SH-SY5Y (cell line): ENCODE measurements at regions not wholly inside any gene's neighbourhood (a gene's known extent, or its start where the extent isn't known, plus 50 kb on each side); places are given as distances from the start of the nearest gene placed in this dataset.

Experiments
- GATA2 ChIP-seq: IDR thresholded peaks from 2 replicates; pipeline ENCODE4 v1.6.1; 2011; ENCODE audit warnings: mild to moderate bottlenecking, low read depth, low read length
- GATA3 ChIP-seq: IDR thresholded peaks from 2 replicates; pipeline ENCODE4 v1.6.1; 2011; ENCODE audit warnings: low read depth, mild to moderate bottlenecking, low read length, moderate library complexity

DNA sequence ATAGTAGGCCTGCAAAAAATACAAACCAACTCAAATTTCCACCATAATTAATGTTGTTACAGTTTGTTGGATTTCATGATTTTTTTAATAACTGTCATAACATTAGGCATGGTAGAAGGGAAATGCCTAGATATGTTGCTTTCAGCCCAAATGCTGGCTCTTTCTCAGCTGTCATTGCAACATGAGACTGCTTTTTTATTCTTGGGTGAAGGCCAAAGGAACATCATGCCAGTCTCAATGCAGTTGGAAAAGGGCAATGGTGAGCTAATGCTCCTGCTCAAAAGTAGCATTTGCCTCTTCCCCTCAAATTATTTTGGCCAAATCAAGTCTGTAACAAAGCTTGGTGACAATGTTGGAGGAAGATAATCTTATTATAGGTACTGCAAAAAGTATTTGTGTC is 877.7 kb upstream of the PRMT6 start:
- TF ChIP-seq GATA2 (no peak), GATA3 (no peak)
